K562 (cell line): ENCODE measurements at regions not wholly inside any gene's neighbourhood (a gene's known extent, or its start where the extent isn't known, plus 50 kb on each side); places are given as distances from the start of the nearest gene placed in this dataset.
A peak's percentile ranks its signal among the peaks of the same experiment; 100 is the strongest.

Source experiments
- ATAC-seq: fragments of 200-7000 bp; cut with Tn5 transposase; 3 replicates; pipeline ENCODE4 v1.9.1; 2020; ENCODE audit warnings: moderate library complexity
- BruUV-seq: library from RNA; stranded (reverse); fragments of 400-500 nt; replicated peaks from 2 replicates; lab custom pipeline; 2021; lab: Mats Ljungman, UMichigan
- CTCF ChIA-PET: fragments of 300-600 bp; formaldehyde crosslinking; extraction: SDS; loops from one replicate; lab custom pipeline; 2021; ENCODE audit warnings: low intra/inter-chr PET ratio; lab: Yijun Ruan, JAX
- POLR2A ChIA-PET: fragments of 300-600, 350-650 bp; sonication (Branson Sonifier 250); formaldehyde crosslinking; extraction: SDS; loops from one replicate; lab custom pipeline; 2021; ENCODE audit warnings: antibody characterized with exemption, inconsistent platforms; lab: Yijun Ruan, JAX
- DNase-seq, 4 experiments: peaks; one replicate each; pipeline versions ENCODE4 v3.0.0 to v3.0.0-alpha.2; 2011 to 2018; ENCODE audit warnings: low spot score in 3 of 4, mixed read lengths in 3 of 4; ENCODE audit errors: extremely low read depth in 1 of 4
- FAIRE-seq: peaks from 2 replicates; lab custom pipeline; 2011; peaks lifted over from hg19 to GRCh38; lab: Jason Lieb, UNC
- H2AFZ ChIP-seq: 2 replicates; pipeline ENCODE4 v1.6.0; 2011; ENCODE audit warnings: low read depth, low read length, control low read depth, inconsistent platforms
- H3K27ac ChIP-seq: fragments of 200-600 bp; 3 replicates; pipeline ENCODE4 v1.8.0; 2011; ENCODE audit warnings: low read depth, mild to moderate bottlenecking, control low read depth, inconsistent platforms, low read length, moderate library complexity, mixed read lengths; ENCODE audit errors: extremely low read depth
- H3K27me3 ChIP-seq, 2 experiments: fragments of 300-600 bp in 1 of 2; 2 replicates in 1 of 2; 3 replicates in 1 of 2; pipeline versions ENCODE4 v1.6.0 to v1.8.0; 2011; ENCODE audit warnings: inconsistent platforms in 2 of 2, low read length in 2 of 2, mild to moderate bottlenecking in 1 of 2, mixed read lengths in 1 of 2, moderate library complexity in 1 of 2; ENCODE audit not compliant: control insufficient read depth in 2 of 2, insufficient read depth in 2 of 2
- H3K36me3 ChIP-seq: fragments of 300-600 bp; 3 replicates; pipeline ENCODE4 v1.8.0; 2011; ENCODE audit warnings: mild to moderate bottlenecking, low read length, inconsistent platforms; ENCODE audit not compliant: control insufficient read depth, insufficient read depth
- H3K4me1 ChIP-seq, 2 experiments: fragments of 200-600 bp in 1 of 2; replicated peaks in 1 of 2; 2 replicates in 1 of 2; 3 replicates in 1 of 2; pipeline versions ENCODE4 v1.5.1 to v1.8.0; 2011; ENCODE audit warnings: inconsistent platforms in 2 of 2, low read length in 2 of 2, mild to moderate bottlenecking in 1 of 2, mixed read lengths in 1 of 2, moderate library complexity in 1 of 2; ENCODE audit not compliant: control insufficient read depth in 2 of 2, insufficient read depth in 2 of 2
- H3K4me2 ChIP-seq: 2 replicates; pipeline ENCODE4 v1.6.1; 2011; ENCODE audit warnings: low read length, control low read depth, inconsistent platforms, mixed read lengths; ENCODE audit not compliant: insufficient read depth
- H3K4me3 ChIP-seq: fragments of 200-600 bp; sonication (generic), shearing (Covaris generic); 2 replicates; pipeline ENCODE4 v1.5.1; 2016; ENCODE audit warnings: control low read depth, inconsistent platforms
- H3K79me2 ChIP-seq: fragments of 200-600 bp; 3 replicates; pipeline ENCODE4 v1.8.0; 2011; ENCODE audit warnings: low read length, inconsistent platforms; ENCODE audit not compliant: control insufficient read depth, insufficient read depth
- H3K9ac ChIP-seq, 2 experiments: 2 replicates each; pipeline versions ENCODE4 v1.6.0 to v1.6.1; 2011; ENCODE audit warnings: low read depth in 2 of 2, low read length in 2 of 2, control low read depth in 1 of 2, inconsistent platforms in 1 of 2, mild to moderate bottlenecking in 1 of 2, mixed read lengths in 1 of 2; ENCODE audit not compliant: insufficient read depth in 1 of 2
- H3K9me1 ChIP-seq: one replicate; pipeline ENCODE4 v1.6.0; 2011; ENCODE audit warnings: inconsistent platforms, mild to moderate bottlenecking, low read length, moderate library complexity; ENCODE audit not compliant: control insufficient read depth, insufficient read depth
- H3K9me3 ChIP-seq: replicated peaks from 2 replicates; pipeline ENCODE4 v1.5.1; 2011; ENCODE audit warnings: low read depth, low read length, inconsistent platforms; ENCODE audit not compliant: control insufficient read depth, insufficient read depth
- H4K20me1 ChIP-seq: replicated peaks from 2 replicates; pipeline ENCODE4 v1.6.1; 2011; ENCODE audit warnings: low read length, inconsistent platforms, mixed read lengths; ENCODE audit not compliant: control insufficient read depth, insufficient read depth
- CHD1 ChIP-seq: fragments of 200-600 bp; sonication (generic); IDR thresholded peaks from one replicate; pipeline ENCODE4 v1.6.1; 2012; ENCODE audit warnings: mild to moderate bottlenecking, moderate library complexity, low read length, inconsistent platforms
- CHD4 ChIP-seq: fragments of 200-600 bp; sonication (generic); IDR thresholded peaks from 3 replicates; pipeline ENCODE4 v1.6.1; 2012; ENCODE audit warnings: low read depth, mild to moderate bottlenecking, mixed read lengths, low read length, inconsistent platforms; ENCODE audit not compliant: insufficient read depth, insufficient replicate concordance, poor library complexity, severe bottlenecking
- FOS ChIP-seq: IDR thresholded peaks from 3 replicates; pipeline ENCODE4 v1.6.1; 2011; ENCODE audit not compliant: insufficient read length; ENCODE audit errors: extremely low read depth
- HDAC8 ChIP-seq: fragments of 450-650 bp; IDR thresholded peaks from 2 replicates; pipeline ENCODE4 v1.6.1; 2016; ENCODE audit warnings: mild to moderate bottlenecking, missing genetic modification characterization, moderate library complexity, missing compliant biosample characterization
- NCOA2 ChIP-seq, 2 experiments: fragments of 450-650 bp; IDR thresholded peaks; 2 replicates each; pipeline ENCODE4 v1.6.1; 2018; ENCODE audit warnings: mild to moderate bottlenecking in 2 of 2, moderate library complexity in 1 of 2; ENCODE audit not compliant: partially characterized antibody in 2 of 2
- RAD51 ChIP-seq: fragments of 450-650 bp; IDR thresholded peaks from 2 replicates; pipeline ENCODE4 v1.7.1; 2016; ENCODE audit warnings: low read depth, mild to moderate bottlenecking, borderline replicate concordance
- RBM15 ChIP-seq: fragments of 200-400 bp; formaldehyde crosslinking; IDR thresholded peaks from 2 replicates; pipeline ENCODE4 v1.6.1; 2018; ENCODE audit warnings: mild to moderate bottlenecking, low read length, moderate library complexity; ENCODE audit not compliant: insufficient read depth
- SETDB1 ChIP-seq: IDR thresholded peaks from one replicate; pipeline ENCODE4 v1.6.1; 2012; ENCODE audit warnings: low read length, control low read depth, inconsistent platforms
- TCF7 ChIP-seq: sonication (generic); IDR thresholded peaks from 2 replicates; pipeline ENCODE4 v1.6.1; 2016; ENCODE audit warnings: antibody characterized with exemption, borderline replicate concordance
- THRAP3 ChIP-seq: fragments of 450-650 bp; IDR thresholded peaks from 2 replicates; pipeline ENCODE4 v1.6.1; 2016; ENCODE audit warnings: mild to moderate bottlenecking, inconsistent platforms, borderline replicate concordance
- ZFP36 ChIP-seq: fragments of 150-350 bp; IDR thresholded peaks from 2 replicates; pipeline ENCODE4 v1.6.1; 2018; ENCODE audit warnings: low read length, low read depth; ENCODE audit not compliant: partially characterized antibody
- ZNF239 ChIP-seq: fragments of 250-450 bp; sonication (Bioruptor Pico); IDR thresholded peaks from 2 replicates; pipeline ENCODE4 v1.4.0; 2020; ENCODE audit warnings: mild to moderate bottlenecking
- ZNF24 ChIP-seq: fragments of 450-650 bp; IDR thresholded peaks from 2 replicates; pipeline ENCODE4 v1.6.1; 2016
- ZNF274 ChIP-seq: IDR thresholded peaks from 2 replicates; pipeline ENCODE4 v1.6.1; 2011; ENCODE audit warnings: low read depth, mild to moderate bottlenecking, low read length, moderate library complexity, borderline replicate concordance
- ZNF347 ChIP-seq: fragments of 450-650 bp; formaldehyde crosslinking; IDR thresholded peaks from 2 replicates; pipeline ENCODE4 v1.4.0; 2020; ENCODE audit warnings: low read depth, mild to moderate bottlenecking, moderate library complexity
- WGBS: fragments of 100-300 bp; shearing (Covaris generic); methylation state at CpG from one replicate; pipeline ENCODE4 v1.1.6; 2016; ENCODE audit warnings: low coverage, mixed read lengths; ENCODE audit not compliant: insufficient coverage; ENCODE audit errors: missing lambda C conversion rate; 5-methylcytosine and 5-hydroxymethylcytosine counted together
- in situ Hi-C: fragments of 300-500 bp; cut with MboI; formaldehyde crosslinking; loops from 4 replicates; pipeline ENCODE4 v1.15.0; 2018; ENCODE audit warnings: inconsistent platforms, mixed read lengths
- intact Hi-C: fragments of 100-400 bp; cut with micrococcal nuclease; formaldehyde crosslinking; loops from 2 replicates; pipeline ENCODE4 v1.14.2; 2022

GRCh38 chr10:125264757-125265578 is 104.6 kb upstream of the CTBP2 start:
- H4K20me1 ChIP-seq, result no peaks in the 10 kb centered on the region
- ATAC-seq (no peak), FAIRE-seq (no peak)
- in situ Hi-C loops, result no loop called here
- H3K79me2 ChIP-seq, result no peaks in the 10 kb centered on the region
- H3K9me3 ChIP-seq, result no peaks in the 10 kb centered on the region
- WGBS, result 4% methylated on average over 11 of the region's 13 CpGs
- peaks cover 4 to 43% of the 10 kb centered on the region in 2 experiments; a peak in 4 of 5 replicates for H3K27me3 ChIP-seq
- CTCF ChIA-PET, result no interaction called here
- intact Hi-C loops, result no loop called here
- TF ChIP-seq THRAP3, result no peak
- peak; percentile 79 for TF ChIP-seq ZFP36
- TF ChIP-seq, all 486 proteins: peak for 1
- no peak for DNase-seq
- H3K4me3 ChIP-seq, result no peak overlapping the region
- no peak overlapping the region for H3K9ac ChIP-seq
- no peak overlapping the region for H3K4me2 ChIP-seq
- POLR2A ChIA-PET, result no interaction called here
- H2AFZ ChIP-seq, result no peak overlapping the region
- no TSS peak for BruUV-seq
- H3K36me3 ChIP-seq, result no peaks in the 10 kb centered on the region
- no peaks in the 10 kb centered on the region; a peak in 1 of 5 replicates for H3K4me1 ChIP-seq
- H3K9me1 ChIP-seq, result no peaks in the 10 kb centered on the region
- H3K27ac ChIP-seq, result no peak overlapping the region

- ChIA-PET POLR2A (interaction anchor here (0.6 kb wide), 1 partner anchor 106 kb away, joined by 3 read pairs; no protein-coding TSS in a partner anchor), CTCF (no interaction called here)
- intact Hi-C loops, result no loop called here
- no peak for FAIRE-seq
- H3K36me3 ChIP-seq, result no peaks in the 10 kb centered on the region
- no peaks in the 10 kb centered on the region; a peak in 1 of 5 replicates for H3K4me1 ChIP-seq
- H2AFZ ChIP-seq, result no peak overlapping the region
- no TSS peak for BruUV-seq
- H3K4me3 ChIP-seq, result no peak overlapping the region
- H3K27ac ChIP-seq, result no peak overlapping the region
- WGBS, result 0% methylated on average over 1 of the region's 1 CpG
- H3K4me2 ChIP-seq, result no peak overlapping the region
- in situ Hi-C loops, result no loop called here
- ATAC-seq, result no peak
- no peaks in the 10 kb centered on the region for H3K9me3 ChIP-seq
- peaks cover 4 to 40% of the 10 kb centered on the region in 2 experiments; a peak in 4 of 5 replicates for H3K27me3 ChIP-seq
- TF ChIP-seq ZNF239 (CRISPR knock-in tag) (no peak), RAD51 (no peak), ZNF347 (CRISPR knock-in tag) (no peak), RBM15 (no peak), NCOA2 (IDR thresholded peaks at IDR 0.05; ENCODE audit: partially characterized antibody in 2 of 2) (no peak), ZNF274 (no peak), HDAC8 (no peak), TCF7 (no peak), SETDB1 (no peak), ZNF24 (no peak), CHD1 (no peak), CHD4 (no peak), FOS (no peak)
- H3K9ac ChIP-seq, result no peak overlapping the region; a peak in 1 of 4 replicates
- DNase-seq, result no peak
- no peaks in the 10 kb centered on the region for H3K9me1 ChIP-seq
- no peaks in the 10 kb centered on the region for H3K79me2 ChIP-seq
- H4K20me1 ChIP-seq, result no peaks in the 10 kb centered on the region
These were observed 103.7 kb upstream of the CTBP2 start for GRCh38 chr10:125264091-125264490.
